Prostate gland (tissue), 2 donors: ENCODE measurements at regions not wholly inside any gene's neighbourhood (a gene's known extent, or its start where the extent isn't known, plus 50 kb on each side); places are given as distances from the start of the nearest gene placed in this dataset.

ENCODE experiments used
- DNase-seq: peaks from one replicate; pipeline ENCODE4 v3.0.0-alpha.2; 2019; ENCODE audit warnings: low spot score
- H3K27ac ChIP-seq, 2 donors: fragments of 200-600 bp; sonication (generic); 2 replicates each; pipeline ENCODE4 v1.5.1; 2017 to 2019
- H3K27me3 ChIP-seq: fragments of 200-600 bp; sonication (generic); replicated peaks from 2 replicates; pipeline ENCODE4 v1.5.1; 2019; ENCODE audit not compliant: insufficient read depth
- H3K36me3 ChIP-seq, 2 donors: fragments of 200-600 bp; sonication (generic); 1 replicate in 1 of 2; 2 replicates in 1 of 2; pipeline versions ENCODE4 v1.5.1 to v1.8.1; 2017 to 2019
- H3K4me1 ChIP-seq: fragments of 200-600 bp; sonication (generic); replicated peaks from 2 replicates; pipeline ENCODE4 v1.5.1; 2019
- H3K4me3 ChIP-seq, 2 donors: fragments of 200-600 bp; sonication (generic); 2 replicates each; pipeline ENCODE4 v1.5.1; 2017 to 2019
- H3K9me3 ChIP-seq: fragments of 200-600 bp; sonication (generic); 2 replicates; pipeline ENCODE4 v1.5.1; 2017
- POLR2A ChIP-seq: fragments of 450-650 bp; IDR thresholded peaks from one replicate; pipeline ENCODE4 v1.6.1; 2016; ENCODE audit warnings: antibody characterized with exemption, mild to moderate bottlenecking
- POLR2AphosphoS5 ChIP-seq: sonication (generic); formaldehyde crosslinking; IDR thresholded peaks from one replicate; pipeline ENCODE4 v1.6.1; 2017; ENCODE audit warnings: antibody characterized with exemption
- WGBS: methylation state at CpG from one replicate; pipeline ENCODE4 v1.1.5; 2018; 5-methylcytosine and 5-hydroxymethylcytosine counted together
- intact Hi-C: fragments of 100-400 bp; cut with DNase I; formaldehyde crosslinking; loops from one replicate; pipeline ENCODE4 v1.14.2; 2022
- TF ChIP-seq, protein P1 (sequence below), 4 experiments: fragments of 200-600 bp in 2 of 4; fragments of 450-650 bp in 2 of 4; sonication (generic) in 2 of 4; IDR thresholded peaks; 1 replicate in 3 of 4; 2 replicates in 1 of 4; pipeline ENCODE4 v1.5.1; 2016 to 2019; ENCODE audit warnings: antibody characterized with exemption in 4 of 4, mild to moderate bottlenecking in 2 of 4, moderate library complexity in 2 of 4

DNA sequence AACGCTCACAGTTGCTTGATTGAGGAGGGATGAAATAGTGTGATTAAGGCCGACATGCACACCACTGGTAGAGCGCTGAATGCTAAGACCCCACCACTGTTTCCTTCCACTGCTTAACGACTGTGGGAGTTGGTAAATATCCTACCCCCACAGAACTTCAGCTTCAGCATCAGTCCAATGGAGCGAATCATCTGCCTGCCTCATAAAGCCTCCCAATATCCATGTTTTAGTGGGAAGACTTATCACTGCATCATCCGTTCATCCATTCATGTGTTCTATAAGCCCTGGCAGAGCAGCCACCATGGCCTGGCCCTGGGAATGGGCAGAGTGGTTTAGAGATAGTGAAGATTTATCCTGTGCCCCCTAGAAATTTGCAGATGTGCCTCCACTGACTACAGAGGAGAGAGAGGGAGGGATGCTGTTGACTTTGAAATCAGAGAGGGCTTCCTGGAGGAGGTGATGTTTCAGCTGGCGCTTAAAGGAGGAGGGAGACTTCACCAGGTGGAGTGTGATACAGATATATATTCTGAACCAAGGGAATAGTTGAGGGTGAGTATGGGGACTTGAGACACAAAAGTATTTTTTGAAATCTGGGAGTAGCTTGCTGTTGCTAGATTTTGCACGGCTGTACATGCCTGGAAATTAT, 71.9 kb upstream of the STX18 start:
- DNase-seq: no peak
- Histone ChIP-seq H3K36me3 (no peaks in the 10 kb centered on the region), H3K4me1 (no peaks in the 10 kb centered on the region), H3K27me3 (no peaks in the 10 kb centered on the region), H3K4me3 (no peak overlapping the region), H3K27ac (no peak overlapping the region), H3K9me3 (no peaks in the 10 kb centered on the region)
- TF ChIP-seq POLR2AphosphoS5 (no peak), POLR2A (no peak)
- TF ChIP-seq, protein P1, sequence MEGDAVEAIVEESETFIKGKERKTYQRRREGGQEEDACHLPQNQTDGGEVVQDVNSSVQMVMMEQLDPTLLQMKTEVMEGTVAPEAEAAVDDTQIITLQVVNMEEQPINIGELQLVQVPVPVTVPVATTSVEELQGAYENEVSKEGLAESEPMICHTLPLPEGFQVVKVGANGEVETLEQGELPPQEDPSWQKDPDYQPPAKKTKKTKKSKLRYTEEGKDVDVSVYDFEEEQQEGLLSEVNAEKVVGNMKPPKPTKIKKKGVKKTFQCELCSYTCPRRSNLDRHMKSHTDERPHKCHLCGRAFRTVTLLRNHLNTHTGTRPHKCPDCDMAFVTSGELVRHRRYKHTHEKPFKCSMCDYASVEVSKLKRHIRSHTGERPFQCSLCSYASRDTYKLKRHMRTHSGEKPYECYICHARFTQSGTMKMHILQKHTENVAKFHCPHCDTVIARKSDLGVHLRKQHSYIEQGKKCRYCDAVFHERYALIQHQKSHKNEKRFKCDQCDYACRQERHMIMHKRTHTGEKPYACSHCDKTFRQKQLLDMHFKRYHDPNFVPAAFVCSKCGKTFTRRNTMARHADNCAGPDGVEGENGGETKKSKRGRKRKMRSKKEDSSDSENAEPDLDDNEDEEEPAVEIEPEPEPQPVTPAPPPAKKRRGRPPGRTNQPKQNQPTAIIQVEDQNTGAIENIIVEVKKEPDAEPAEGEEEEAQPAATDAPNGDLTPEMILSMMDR (IDR thresholded peaks at IDR 0.05): no peak
- intact Hi-C loops: no loop called here
- WGBS: 86% methylated on average over 8 of the region's 8 CpGs

DNA sequence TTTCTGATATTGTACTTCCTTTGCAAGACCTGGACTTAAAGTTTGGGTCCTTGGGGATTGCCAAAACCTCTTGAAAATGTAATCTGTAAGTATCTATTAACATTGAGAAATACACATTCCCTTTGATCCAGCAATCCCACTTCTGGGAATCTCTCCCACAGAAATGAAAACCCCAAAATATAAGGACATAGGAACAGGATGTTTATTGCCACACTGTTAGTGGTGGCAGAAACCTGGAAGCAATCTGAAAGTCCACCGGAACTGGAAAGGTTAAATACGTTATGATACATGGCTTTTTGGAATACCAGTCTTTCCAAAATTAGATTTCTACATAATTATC, 71.2 kb upstream of the STX18 start:
- WGBS: 66% methylated on average over 2 of the region's 2 CpGs
- intact Hi-C loops: no loop called here
- no peaks in the 10 kb centered on the region for H3K27me3 ChIP-seq
- H3K27ac ChIP-seq: no peak overlapping the region
- H3K36me3 ChIP-seq: no peaks in the 10 kb centered on the region
- no peak overlapping the region for H3K4me3 ChIP-seq
- H3K9me3 ChIP-seq: no peaks in the 10 kb centered on the region
- DNase-seq: no peak
- no peaks in the 10 kb centered on the region for H3K4me1 ChIP-seq
- no peak for TF ChIP-seq POLR2AphosphoS5
- TF ChIP-seq POLR2A: no peak
- TF ChIP-seq, protein P1 (IDR thresholded peaks at IDR 0.05): no peak

DNA sequence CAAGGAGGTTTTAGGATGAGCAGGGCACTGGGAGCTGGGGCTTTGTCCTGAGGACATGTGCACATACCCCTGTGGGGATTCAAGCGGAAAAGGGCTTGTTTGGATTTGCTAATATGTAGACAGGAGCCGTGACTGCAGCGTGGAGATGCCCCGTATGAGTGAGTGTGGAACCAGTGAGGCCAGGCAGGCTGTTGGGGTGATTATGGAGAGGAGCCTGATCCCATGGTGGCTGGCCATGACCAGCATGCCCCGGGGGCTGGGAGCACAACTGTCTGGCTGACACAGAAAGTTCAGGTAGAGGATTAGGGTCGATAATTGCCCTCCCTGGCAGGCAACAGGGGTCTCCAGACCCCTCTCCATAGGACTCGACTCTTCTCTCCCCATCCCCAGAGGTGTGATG, 68.8 kb upstream of the STX18 start:
- Histone ChIP-seq H3K9me3 (no peaks in the 10 kb centered on the region), H3K4me1 (no peaks in the 10 kb centered on the region), H3K27me3 (no peaks in the 10 kb centered on the region), H3K36me3 (no peaks in the 10 kb centered on the region), H3K27ac (no peak overlapping the region), H3K4me3 (no peak overlapping the region)
- intact Hi-C loops: no loop called here
- WGBS: 84% methylated on average over 7 of the region's 7 CpGs
- TF ChIP-seq POLR2AphosphoS5 (no peak), POLR2A (no peak)
- TF ChIP-seq, protein P1 (IDR thresholded peaks at IDR 0.05): no peak
- no peak for DNase-seq

DNA sequence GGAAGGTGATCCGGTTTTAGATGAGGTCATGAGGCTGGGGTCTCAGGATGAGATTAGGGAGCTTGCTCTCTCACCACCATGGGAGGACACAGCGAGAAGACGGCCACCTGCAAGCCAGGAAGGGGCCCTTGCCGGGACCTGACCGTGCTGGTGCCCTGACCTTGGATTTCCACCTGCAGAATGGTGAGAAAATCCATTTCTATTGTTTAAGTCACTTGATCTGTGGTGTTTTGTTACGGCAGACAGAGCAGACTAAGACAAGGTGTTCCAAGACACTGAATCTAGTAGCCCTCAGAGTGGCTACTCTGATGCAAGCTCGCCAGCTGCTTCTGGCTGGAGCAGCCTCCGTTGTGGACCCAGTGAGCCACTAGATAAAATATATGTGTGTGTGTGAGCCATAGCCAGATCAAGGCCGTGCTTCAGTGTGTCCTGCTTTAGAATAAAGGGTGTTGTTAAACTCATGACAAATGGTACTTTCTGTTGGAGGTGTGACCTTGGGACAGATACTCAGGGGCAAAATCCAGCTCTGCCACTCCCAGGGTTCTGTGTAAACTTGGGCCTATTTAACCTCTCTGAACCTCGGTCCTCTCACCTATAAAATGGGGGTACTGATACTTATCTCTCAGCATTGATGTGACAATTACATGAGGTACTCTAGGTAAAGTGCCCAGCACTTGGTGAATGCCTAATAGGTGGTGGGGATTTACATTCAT, 67.9 kb upstream of the STX18 start:
- H3K4me3 ChIP-seq: no peak overlapping the region
- TF ChIP-seq, protein P1 (IDR thresholded peaks at IDR 0.05): no peak
- no peak for TF ChIP-seq POLR2A
- TF ChIP-seq POLR2AphosphoS5: no peak
- H3K27me3 ChIP-seq: no peaks in the 10 kb centered on the region
- intact Hi-C loops: no loop called here
- no peaks in the 10 kb centered on the region for H3K4me1 ChIP-seq
- DNase-seq: no peak
- no peaks in the 10 kb centered on the region for H3K36me3 ChIP-seq
- no peaks in the 10 kb centered on the region for H3K9me3 ChIP-seq
- H3K27ac ChIP-seq: no peak overlapping the region
- WGBS: 91% methylated on average over 10 of the region's 10 CpGs

DNA sequence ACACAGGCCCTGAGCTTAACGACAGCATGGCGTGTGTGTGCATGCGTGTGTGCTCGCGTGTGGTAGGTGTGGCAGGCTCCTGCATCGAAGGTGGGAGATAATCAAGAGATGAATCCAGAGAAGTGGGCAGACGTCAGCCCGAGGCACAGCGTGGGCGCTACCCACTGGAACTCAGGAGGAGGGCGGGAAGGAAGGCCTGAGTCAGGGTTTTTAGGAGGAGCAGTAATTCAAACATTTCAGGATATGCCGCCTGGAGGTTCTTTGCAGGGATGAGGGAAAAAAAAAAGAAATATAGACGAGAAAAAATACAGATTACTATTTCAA, 66.3 kb upstream of the STX18 start:
- H3K36me3 ChIP-seq: no peaks in the 10 kb centered on the region
- intact Hi-C loops: no loop called here
- no peaks in the 10 kb centered on the region for H3K9me3 ChIP-seq
- H3K27me3 ChIP-seq: no peaks in the 10 kb centered on the region
- DNase-seq: no peak
- WGBS: 78% methylated on average over 13 of the region's 13 CpGs
- no peak for TF ChIP-seq POLR2A
- TF ChIP-seq, protein P1 (IDR thresholded peaks at IDR 0.05): no peak
- no peak for TF ChIP-seq POLR2AphosphoS5
- no peak overlapping the region for H3K4me3 ChIP-seq
- no peak overlapping the region for H3K27ac ChIP-seq
- no peaks in the 10 kb centered on the region for H3K4me1 ChIP-seq
